Inflammatory macrophage treated with lipopolysaccharide for 4 hours (primary cell): ENCODE measurements at regions not wholly inside any gene's neighbourhood (a gene's known extent, or its start where the extent isn't known, plus 50 kb on each side); places are given as distances from the start of the nearest gene placed in this dataset.
"Not testable (repeated sequence)": the region's sequence is repeated elsewhere in the genome, so short reads cannot be mapped to it uniquely, and the experiment has no call there.

Experiments
- DNase-seq: peaks from one replicate; pipeline ENCODE4 v3.0.0-alpha.2; 2020

- no peak for DNase-seq
Observed at GRCh38 chr2:134035605-134036370, 218.1 kb upstream of the MGAT5 start.

- DNase-seq: no peak
Observed at GRCh38 chr2:134039912-134040581, 213.8 kb upstream of the MGAT5 start.

- not testable (repeated sequence) for DNase-seq
Observed at GRCh38 chr2:134040626-134041172, 213.2 kb upstream of the MGAT5 start.

- DNase-seq: no peak
Observed at GRCh38 chr2:134041877-134042276, 212.0 kb upstream of the MGAT5 start.

GRCh38 chr2:134043028-134043427 is 210.8 kb upstream of the MGAT5 start:
- not testable (repeated sequence) for DNase-seq

- DNase-seq: no peak
Observed at GRCh38 chr2:134052173-134052572, 201.7 kb upstream of the MGAT5 start.

- no peak for DNase-seq
Observed at GRCh38 chr2:134056173-134056572, 197.7 kb upstream of the MGAT5 start.

- not testable (repeated sequence) for DNase-seq
Observed at GRCh38 chr2:134061066-134061465, 192.8 kb upstream of the MGAT5 start.

- DNase-seq: not testable (repeated sequence)
Observed at GRCh38 chr2:134062235-134062634, 191.6 kb upstream of the MGAT5 start.

- not testable (repeated sequence) for DNase-seq
Observed at GRCh38 chr2:134063916-134064315, 190.0 kb upstream of the MGAT5 start.

- DNase-seq: no peak
Observed at GRCh38 chr2:134070281-134070741, 183.6 kb upstream of the MGAT5 start.

- DNase-seq: no peak
Observed at GRCh38 chr2:134072341-134072740, 181.5 kb upstream of the MGAT5 start.

GRCh38 chr2:134073023-134073422 is 180.8 kb upstream of the MGAT5 start:
- no peak for DNase-seq

GRCh38 chr2:134074619-134075018 is 179.3 kb upstream of the MGAT5 start:
- no peak for DNase-seq

GRCh38 chr2:134075204-134075603 is 178.7 kb upstream of the MGAT5 start:
- DNase-seq: no peak

GRCh38 chr2:134078354-134078753 is 175.5 kb upstream of the MGAT5 start:
- DNase-seq: no peak

GRCh38 chr2:134079373-134079772 is 174.5 kb upstream of the MGAT5 start:
- DNase-seq: peak; percentile 17

- DNase-seq: no peak
Observed at GRCh38 chr2:134080386-134081089, 173.3 kb upstream of the MGAT5 start.

GRCh38 chr2:134081238-134081938 is 172.5 kb upstream of the MGAT5 start:
- no peak for DNase-seq

- DNase-seq: no peak
Observed at GRCh38 chr2:134083548-134083947, 170.3 kb upstream of the MGAT5 start.

GRCh38 chr2:134086594-134087219 is 167.2 kb upstream of the MGAT5 start:
- DNase-seq: no peak

- DNase-seq: no peak
Observed at GRCh38 chr2:134087371-134087921, 166.4 kb upstream of the MGAT5 start.
